ENCODE measurements at regions not wholly inside any gene's neighbourhood (a gene's known extent, or its start where the extent isn't known, plus 50 kb on each side); places are given as distances from the start of the nearest gene placed in this dataset.

GRCh38 chr13:47548294-47548840 lies 452.7 kb downstream of the SUCLA2 start (continued):
- TF ChIP-seq PRDM2 (tag by site-specific recombination; IDR thresholded peaks at IDR 0.05; ENCODE audit: borderline replicate concordance), result no peak
- TF ChIP-seq, protein P1, sequence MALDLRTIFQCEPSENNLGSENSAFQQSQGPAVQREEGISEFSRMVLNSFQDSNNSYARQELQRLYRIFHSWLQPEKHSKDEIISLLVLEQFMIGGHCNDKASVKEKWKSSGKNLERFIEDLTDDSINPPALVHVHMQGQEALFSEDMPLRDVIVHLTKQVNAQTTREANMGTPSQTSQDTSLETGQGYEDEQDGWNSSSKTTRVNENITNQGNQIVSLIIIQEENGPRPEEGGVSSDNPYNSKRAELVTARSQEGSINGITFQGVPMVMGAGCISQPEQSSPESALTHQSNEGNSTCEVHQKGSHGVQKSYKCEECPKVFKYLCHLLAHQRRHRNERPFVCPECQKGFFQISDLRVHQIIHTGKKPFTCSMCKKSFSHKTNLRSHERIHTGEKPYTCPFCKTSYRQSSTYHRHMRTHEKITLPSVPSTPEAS (tag by site-specific recombination; IDR thresholded peaks at IDR 0.05), result no peak
- TF ChIP-seq ZNF112 (tag by site-specific recombination; IDR thresholded peaks at IDR 0.05), result no peak
- TF ChIP-seq ZNF24 (tag by site-specific recombination; IDR thresholded peaks at IDR 0.05), result no peak
- no peak for TF ChIP-seq ZNF18 (tag by site-specific recombination; IDR thresholded peaks at IDR 0.05)
- TF ChIP-seq ZFP69B (tag by site-specific recombination; IDR thresholded peaks at IDR 0.05), result no peak

- Histone ChIP-seq H3K27ac (ENCODE audit: extremely low read depth, low read depth, low read length) (no peak overlapping the region), H3K4me3 (ENCODE audit: low read depth, low read length) (no peak overlapping the region), H3K9me3 (ENCODE audit: control insufficient read depth, insufficient read depth, low read depth, low read length) (no peaks in the 10 kb centered on the region), H3K4me1 (ENCODE audit: control insufficient read depth, insufficient read depth, low read length) (no peaks in the 10 kb centered on the region), H3K36me3 (ENCODE audit: control insufficient read depth in 2 of 2, insufficient read depth in 1 of 2, low read length in 2 of 2) (no peaks in the 10 kb centered on the region)
- ChIA-PET POLR2A (no interaction called here), CTCF (interaction anchor here (0.6 kb wide), 1 partner anchor 197 kb away, joined by 4 read pairs; no protein-coding TSS in a partner anchor)
- no peak for TF ChIP-seq SALL2 (tag by site-specific recombination; IDR thresholded peaks at IDR 0.05; ENCODE audit: borderline replicate concordance)
- no peak for TF ChIP-seq ZNF140 (tag by site-specific recombination; IDR thresholded peaks at IDR 0.05)
- no peak for TF ChIP-seq REST (tag by site-specific recombination; IDR thresholded peaks at IDR 0.05)
- no peak for TF ChIP-seq PRDM1 (tag by site-specific recombination; IDR thresholded peaks at IDR 0.05)
- TF ChIP-seq, protein P2, sequence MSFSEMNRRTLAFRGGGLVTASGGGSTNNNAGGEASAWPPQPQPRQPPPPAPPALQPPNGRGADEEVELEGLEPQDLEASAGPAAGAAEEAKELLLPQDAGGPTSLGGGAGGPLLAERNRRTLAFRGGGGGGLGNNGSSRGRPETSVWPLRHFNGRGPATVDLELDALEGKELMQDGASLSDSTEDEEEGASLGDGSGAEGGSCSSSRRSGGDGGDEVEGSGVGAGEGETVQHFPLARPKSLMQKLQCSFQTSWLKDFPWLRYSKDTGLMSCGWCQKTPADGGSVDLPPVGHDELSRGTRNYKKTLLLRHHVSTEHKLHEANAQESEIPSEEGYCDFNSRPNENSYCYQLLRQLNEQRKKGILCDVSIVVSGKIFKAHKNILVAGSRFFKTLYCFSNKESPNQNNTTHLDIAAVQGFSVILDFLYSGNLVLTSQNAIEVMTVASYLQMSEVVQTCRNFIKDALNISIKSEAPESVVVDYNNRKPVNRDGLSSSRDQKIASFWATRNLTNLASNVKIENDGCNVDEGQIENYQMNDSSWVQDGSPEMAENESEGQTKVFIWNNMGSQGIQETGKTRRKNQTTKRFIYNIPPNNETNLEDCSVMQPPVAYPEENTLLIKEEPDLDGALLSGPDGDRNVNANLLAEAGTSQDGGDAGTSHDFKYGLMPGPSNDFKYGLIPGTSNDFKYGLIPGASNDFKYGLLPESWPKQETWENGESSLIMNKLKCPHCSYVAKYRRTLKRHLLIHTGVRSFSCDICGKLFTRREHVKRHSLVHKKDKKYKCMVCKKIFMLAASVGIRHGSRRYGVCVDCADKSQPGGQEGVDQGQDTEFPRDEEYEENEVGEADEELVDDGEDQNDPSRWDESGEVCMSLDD (tag by site-specific recombination; IDR thresholded peaks at IDR 0.05), result no peak
- no peak for TF ChIP-seq ZNF791 (tag by site-specific recombination; IDR thresholded peaks at IDR 0.05)
- TF ChIP-seq ZNF777 (tag by site-specific recombination; IDR thresholded peaks at IDR 0.05; ENCODE audit: borderline replicate concordance), result no peak
- no peak for TF ChIP-seq ZNF23 (tag by site-specific recombination; IDR thresholded peaks at IDR 0.05; ENCODE audit: borderline replicate concordance)
- TF ChIP-seq ZNF155 (tag by site-specific recombination; IDR thresholded peaks at IDR 0.05), result no peak
- TF ChIP-seq ZNF571 (tag by site-specific recombination; IDR thresholded peaks at IDR 0.05), result no peak
- no peak for TF ChIP-seq KLF1 (tag by site-specific recombination; IDR thresholded peaks at IDR 0.05)
These were observed 454.5 kb downstream of the SUCLA2 start for GRCh38 chr13:47546391-47547225.
